IPS DF 4.7 (cell line): ENCODE measurements at regions not wholly inside any gene's neighbourhood (a gene's known extent, or its start where the extent isn't known, plus 50 kb on each side); places are given as distances from the start of the nearest gene placed in this dataset.

Source experiments
- DNase-seq: peaks from one replicate; pipeline ENCODE4 v3.0.0-alpha.2; 2013; ENCODE audit warnings: low spot score; ENCODE audit errors: extremely low read depth

GRCh38 chr14:65279958-65280357 lies 132.6 kb upstream of the FUT8 start:
- no peak for DNase-seq

GRCh38 chr14:65280653-65281052 lies 131.9 kb upstream of the FUT8 start:
- no peak for DNase-seq

GRCh38 chr14:65281991-65282895 lies 130.3 kb upstream of the FUT8 start:
- DNase-seq, result peak; percentile 60

GRCh38 chr14:65282896-65283253 lies 129.7 kb upstream of the FUT8 start:
- no peak for DNase-seq

GRCh38 chr14:65286443-65286842 lies 126.1 kb upstream of the FUT8 start:
- no peak for DNase-seq

- no peak for DNase-seq
These were observed 125.0 kb upstream of the FUT8 start for GRCh38 chr14:65287264-65288131.

GRCh38 chr14:65290830-65291229 lies 121.7 kb upstream of the FUT8 start:
- DNase-seq, result no peak

- no peak for DNase-seq
These were observed 121.0 kb upstream of the FUT8 start for GRCh38 chr14:65291531-65291930.

- no peak for DNase-seq
These were observed 117.7 kb upstream of the FUT8 start for GRCh38 chr14:65294816-65295215.

- DNase-seq, result no peak
These were observed 116.1 kb upstream of the FUT8 start for GRCh38 chr14:65296402-65296801.

- DNase-seq, result no peak
These were observed 115.7 kb upstream of the FUT8 start for GRCh38 chr14:65296876-65297275.

GRCh38 chr14:65297744-65298143 lies 114.8 kb upstream of the FUT8 start:
- no peak for DNase-seq

GRCh38 chr14:65299826-65300225 lies 112.7 kb upstream of the FUT8 start:
- no peak for DNase-seq

GRCh38 chr14:65301862-65302539 lies 110.5 kb upstream of the FUT8 start:
- DNase-seq, result no peak

- DNase-seq, result no peak
These were observed 109.8 kb upstream of the FUT8 start for GRCh38 chr14:65302571-65303189.

GRCh38 chr14:65303190-65303898 lies 109.2 kb upstream of the FUT8 start:
- no peak for DNase-seq

- DNase-seq, result no peak
These were observed 108.7 kb upstream of the FUT8 start for GRCh38 chr14:65303899-65304222.

- DNase-seq, result no peak
These were observed 108.3 kb upstream of the FUT8 start for GRCh38 chr14:65304239-65304638.

- DNase-seq, result no peak
These were observed 107.6 kb upstream of the FUT8 start for GRCh38 chr14:65304963-65305362.

GRCh38 chr14:65308536-65308935 lies 104.0 kb upstream of the FUT8 start:
- no peak for DNase-seq

- no peak for DNase-seq
These were observed 102.0 kb upstream of the FUT8 start for GRCh38 chr14:65310568-65310967.
